ENCODE measurements at regions not wholly inside any gene's neighbourhood (a gene's known extent, or its start where the extent isn't known, plus 50 kb on each side); places are given as distances from the start of the nearest gene placed in this dataset.

- no peak overlapping the region for H3K27ac Mint-ChIP-seq
- POLR2A ChIA-PET = no interaction called here
- no peak for DNase-seq (ENCODE audit: low spot score)
- H3K9me3 Mint-ChIP-seq = no peaks in the 10 kb centered on the region
- no peaks in the 10 kb centered on the region for H3K27me3 Mint-ChIP-seq (ENCODE audit: low read depth)
- TF ChIP-seq ZNF416 (CRISPR knock-in tag; IDR thresholded peaks at IDR 0.05) = no peak
- no peak for TF ChIP-seq CBFB (CRISPR knock-in tag; IDR thresholded peaks at IDR 0.05; ENCODE audit: low read depth)
- TF ChIP-seq ZNF121 (CRISPR knock-in tag; IDR thresholded peaks at IDR 0.05) = no peak
- no peak for TF ChIP-seq HMGXB4 (CRISPR knock-in tag; IDR thresholded peaks at IDR 0.05)
- TF ChIP-seq EMX1 (CRISPR knock-in tag; IDR thresholded peaks at IDR 0.05) = no peak
- no peak for TF ChIP-seq CREB1 (CRISPR knock-in tag; IDR thresholded peaks at IDR 0.05)
- TF ChIP-seq CREM (CRISPR knock-in tag; IDR thresholded peaks at IDR 0.05) = no peak
- no peak for TF ChIP-seq TEAD1 (CRISPR knock-in tag; IDR thresholded peaks at IDR 0.05)
- no peak for TF ChIP-seq ZNF281 (CRISPR knock-in tag; IDR thresholded peaks at IDR 0.05)
- TF ChIP-seq MLX (CRISPR knock-in tag; IDR thresholded peaks at IDR 0.05) = no peak
- no peak for TF ChIP-seq NR3C1 (CRISPR knock-in tag; conservative IDR thresholded peaks at IDR 0.05; ENCODE audit: low read depth)
- TF ChIP-seq SP1 (CRISPR knock-in tag; conservative IDR thresholded peaks at IDR 0.05) = no peak
- H3K4me1 Mint-ChIP-seq = no peaks in the 10 kb centered on the region
- H3K4me3 Mint-ChIP-seq = no peak overlapping the region
- CTCF ChIA-PET = no interaction called here
- H3K36me3 Mint-ChIP-seq = no peaks in the 10 kb centered on the region
- no peak for ATAC-seq
Observed at GRCh38 chr11:104380358-104380757, 216.4 kb upstream of the PDGFD start.

- DNase-seq (ENCODE audit: low spot score) (no peak), ATAC-seq (no peak)
- no peak for TF ChIP-seq CDX4 (CRISPR knock-in tag; IDR thresholded peaks at IDR 0.05; ENCODE audit: borderline replicate concordance)
- TF ChIP-seq TEAD1 (CRISPR knock-in tag; IDR thresholded peaks at IDR 0.05) = no peak
- no peak for TF ChIP-seq STAT6 (CRISPR knock-in tag; conservative IDR thresholded peaks at IDR 0.05; ENCODE audit: low read depth)
- TF ChIP-seq HMGXB4 (CRISPR knock-in tag; IDR thresholded peaks at IDR 0.05) = no peak
- no peak for TF ChIP-seq ZMAT4 (CRISPR knock-in tag; IDR thresholded peaks at IDR 0.05)
- no peak for TF ChIP-seq MLX (CRISPR knock-in tag; IDR thresholded peaks at IDR 0.05)
- TF ChIP-seq SMAD3 (CRISPR knock-in tag; IDR thresholded peaks at IDR 0.05; ENCODE audit: borderline replicate concordance) = no peak
- no peak for TF ChIP-seq CREM (CRISPR knock-in tag; IDR thresholded peaks at IDR 0.05)
- no peak for TF ChIP-seq NR2C2 (CRISPR knock-in tag; IDR thresholded peaks at IDR 0.05)
- no peak for TF ChIP-seq ERG (CRISPR knock-in tag; IDR thresholded peaks at IDR 0.05)
- Mint-ChIP-seq H3K4me3 (no peak overlapping the region), H3K27ac (no peak overlapping the region), H3K36me3 (no peaks in the 10 kb centered on the region), H3K9me3 (peaks cover 8% of the 10 kb centered on the region; the same call in 1 of the 2 replicates), H3K27me3 (ENCODE audit: low read depth) (no peaks in the 10 kb centered on the region), H3K4me1 (peaks cover 4% of the 10 kb centered on the region; the same call in 1 of the 2 replicates)
- POLR2A ChIA-PET = no interaction called here
- CTCF ChIA-PET = interaction anchor here (1.9 kb wide), 1 partner anchor 40 kb away, joined by 5 read pairs; no protein-coding TSS in a partner anchor
Observed at GRCh38 chr11:104372111-104372510, 208.2 kb upstream of the PDGFD start.
